DND-41 (cell line): ENCODE measurements at regions not wholly inside any gene's neighbourhood (a gene's known extent, or its start where the extent isn't known, plus 50 kb on each side); places are given as distances from the start of the nearest gene placed in this dataset.
"Not testable (repeated sequence)": the region's sequence is repeated elsewhere in the genome, so short reads cannot be mapped to it uniquely, and the experiment has no call there.

ENCODE experiments used
- ATAC-seq: fragments of 200-7000 bp; cut with Tn5 transposase; 3 replicates; pipeline ENCODE4 v1.9.1; 2021; ENCODE audit warnings: low read depth; ENCODE audit not compliant: insufficient read depth
- DNase-seq: peaks from one replicate; pipeline ENCODE4 v3.0.0-alpha.2; 2020
- H2AFZ ChIP-seq: 2 replicates; pipeline ENCODE4 v1.6.0; 2012; ENCODE audit warnings: low read depth, low read length
- H3K27ac ChIP-seq: 2 replicates; pipeline ENCODE4 v1.5.1; 2012; ENCODE audit warnings: low read length, inconsistent platforms
- H3K27me3 ChIP-seq: fragments of 200-600 bp; sonication (generic); 2 replicates; pipeline ENCODE4 v1.6.0; 2012; ENCODE audit warnings: low read length, mild to moderate bottlenecking, inconsistent platforms; ENCODE audit not compliant: insufficient read depth, poor library complexity
- H3K36me3 ChIP-seq: 2 replicates; pipeline ENCODE4 v1.5.1; 2012; ENCODE audit warnings: low read length, inconsistent platforms; ENCODE audit not compliant: insufficient read depth
- H3K4me1 ChIP-seq: 2 replicates; pipeline ENCODE4 v1.5.1; 2012; ENCODE audit warnings: mild to moderate bottlenecking, low read length; ENCODE audit not compliant: insufficient read depth
- H3K4me2 ChIP-seq: 2 replicates; pipeline ENCODE4 v1.6.0; 2012; ENCODE audit warnings: mild to moderate bottlenecking, moderate library complexity, low read length, inconsistent platforms; ENCODE audit not compliant: insufficient read depth
- H3K4me3 ChIP-seq, 2 experiments: fragments of 200-600 bp in 1 of 2; shearing (Covaris generic) in 1 of 2; 2 replicates each; pipeline ENCODE4 v1.5.1; 2012 to 2016; ENCODE audit warnings: inconsistent platforms in 2 of 2, low read length in 2 of 2, mild to moderate bottlenecking in 2 of 2, low read depth in 1 of 2, moderate library complexity in 1 of 2
- H3K79me2 ChIP-seq: 2 replicates; pipeline ENCODE4 v1.6.0; 2012; ENCODE audit warnings: low read length, inconsistent platforms; ENCODE audit not compliant: insufficient read depth
- H3K9ac ChIP-seq: 2 replicates; pipeline ENCODE4 v1.6.0; 2012; ENCODE audit warnings: low read depth, mild to moderate bottlenecking, inconsistent platforms, low read length, moderate library complexity
- H3K9me3 ChIP-seq: 2 replicates; pipeline ENCODE4 v1.5.1; 2012; ENCODE audit warnings: low read length, moderate library complexity, mild to moderate bottlenecking, inconsistent platforms; ENCODE audit not compliant: insufficient read depth, severe bottlenecking
- H4K20me1 ChIP-seq: 2 replicates; pipeline ENCODE4 v1.6.0; 2012; ENCODE audit warnings: low read length; ENCODE audit not compliant: insufficient read depth
- EZH2 ChIP-seq: IDR thresholded peaks from 3 replicates; pipeline ENCODE4 v1.6.1; 2012; ENCODE audit warnings: borderline replicate concordance, low read depth, mild to moderate bottlenecking, moderate library complexity, low read length, inconsistent platforms; ENCODE audit not compliant: severe bottlenecking
- TF ChIP-seq, protein P1 (sequence below): IDR thresholded peaks from 2 replicates; pipeline ENCODE4 v1.5.1; 2012; ENCODE audit warnings: borderline replicate concordance, low read length, moderate library complexity, mild to moderate bottlenecking; ENCODE audit not compliant: poor library complexity, severe bottlenecking; ENCODE audit errors: extremely low read depth

DNA sequence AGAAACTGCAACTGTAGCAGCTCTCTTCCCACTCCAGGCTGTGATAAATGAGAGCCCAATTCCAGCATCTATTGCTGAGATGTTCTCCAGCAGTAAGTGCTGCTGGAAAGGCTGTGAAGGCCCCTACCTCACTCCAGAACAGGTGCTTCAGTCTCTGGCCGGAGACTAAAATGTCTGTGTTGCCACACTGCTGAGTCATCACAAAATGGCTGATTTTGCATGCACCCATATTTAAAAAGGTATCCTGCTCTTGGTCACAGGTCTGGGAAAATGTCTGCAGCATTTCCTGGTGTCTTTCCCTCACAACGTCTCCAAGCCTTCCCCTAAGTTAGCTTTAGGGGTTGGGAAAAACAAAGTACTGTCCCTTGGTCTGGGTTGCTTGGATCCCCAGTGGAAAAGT lies 95.1 kb downstream of the TPBG start:
- no peaks in the 10 kb centered on the region for H3K36me3 ChIP-seq
- no peaks in the 10 kb centered on the region for H3K4me1 ChIP-seq
- ATAC-seq (no peak), DNase-seq (no peak)
- no peak overlapping the region for H3K27ac ChIP-seq
- no peaks in the 10 kb centered on the region for H4K20me1 ChIP-seq
- no peak overlapping the region for H3K9ac ChIP-seq
- H3K4me3 ChIP-seq, result no peak overlapping the region
- no peaks in the 10 kb centered on the region for H3K79me2 ChIP-seq
- H2AFZ ChIP-seq, result no peak overlapping the region
- no peak overlapping the region for H3K4me2 ChIP-seq
- peaks cover 4% of the 10 kb centered on the region for H3K9me3 ChIP-seq
- TF ChIP-seq EZH2, result no peak
- TF ChIP-seq, protein P1, sequence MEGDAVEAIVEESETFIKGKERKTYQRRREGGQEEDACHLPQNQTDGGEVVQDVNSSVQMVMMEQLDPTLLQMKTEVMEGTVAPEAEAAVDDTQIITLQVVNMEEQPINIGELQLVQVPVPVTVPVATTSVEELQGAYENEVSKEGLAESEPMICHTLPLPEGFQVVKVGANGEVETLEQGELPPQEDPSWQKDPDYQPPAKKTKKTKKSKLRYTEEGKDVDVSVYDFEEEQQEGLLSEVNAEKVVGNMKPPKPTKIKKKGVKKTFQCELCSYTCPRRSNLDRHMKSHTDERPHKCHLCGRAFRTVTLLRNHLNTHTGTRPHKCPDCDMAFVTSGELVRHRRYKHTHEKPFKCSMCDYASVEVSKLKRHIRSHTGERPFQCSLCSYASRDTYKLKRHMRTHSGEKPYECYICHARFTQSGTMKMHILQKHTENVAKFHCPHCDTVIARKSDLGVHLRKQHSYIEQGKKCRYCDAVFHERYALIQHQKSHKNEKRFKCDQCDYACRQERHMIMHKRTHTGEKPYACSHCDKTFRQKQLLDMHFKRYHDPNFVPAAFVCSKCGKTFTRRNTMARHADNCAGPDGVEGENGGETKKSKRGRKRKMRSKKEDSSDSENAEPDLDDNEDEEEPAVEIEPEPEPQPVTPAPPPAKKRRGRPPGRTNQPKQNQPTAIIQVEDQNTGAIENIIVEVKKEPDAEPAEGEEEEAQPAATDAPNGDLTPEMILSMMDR, result no peak
- no peaks in the 10 kb centered on the region for H3K27me3 ChIP-seq

DNA sequence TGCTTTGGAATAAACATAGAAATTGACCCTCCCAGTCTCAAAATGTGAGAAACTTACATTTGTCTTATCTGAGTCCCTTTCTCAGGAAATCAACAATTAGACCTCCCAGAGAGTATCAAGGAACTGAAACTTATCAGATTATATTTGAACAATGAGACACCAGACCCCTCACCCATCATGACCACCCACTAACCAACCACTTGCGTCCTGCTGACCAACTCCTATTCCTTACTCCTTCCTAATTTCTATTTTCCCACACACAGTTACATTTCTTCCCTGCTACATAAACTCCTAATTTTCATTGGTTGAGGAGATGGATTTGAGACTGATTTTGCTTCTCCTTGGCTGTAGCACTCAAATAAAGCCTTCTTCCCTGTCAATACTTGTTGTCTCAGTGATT lies 97.9 kb downstream of the TPBG start:
- TF ChIP-seq EZH2, result no peak
- TF ChIP-seq, protein P1, result no peak
- Histone ChIP-seq H3K4me1 (no peaks in the 10 kb centered on the region), H4K20me1 (no peaks in the 10 kb centered on the region), H3K9ac (no peak overlapping the region), H3K4me3 (no peak overlapping the region), H3K79me2 (no peaks in the 10 kb centered on the region), H3K4me2 (no peak overlapping the region), H3K27ac (no peak overlapping the region), H3K36me3 (no peaks in the 10 kb centered on the region), H3K27me3 (no peaks in the 10 kb centered on the region), H2AFZ (no peak overlapping the region), H3K9me3 (peaks cover 4% of the 10 kb centered on the region)
- ATAC-seq, result no peak
- DNase-seq, result no peak

DNA sequence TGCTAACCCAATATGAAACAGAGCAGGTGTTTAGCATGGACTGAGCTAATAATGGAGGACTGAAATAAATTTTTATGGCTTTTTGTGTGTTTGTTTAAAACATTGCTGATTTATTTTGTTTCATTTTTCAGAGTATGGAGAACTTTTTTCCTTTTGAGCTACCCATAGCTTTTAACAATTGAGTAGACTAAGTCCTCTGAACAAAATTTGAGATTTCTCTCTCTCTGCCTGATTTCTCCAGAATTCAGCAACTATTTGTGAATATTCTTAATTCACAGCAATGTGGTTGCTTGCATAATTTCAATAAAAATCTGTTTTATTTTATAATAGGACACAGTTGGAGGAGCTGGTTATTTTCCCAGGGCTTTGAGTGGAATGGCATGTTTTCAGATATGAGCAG lies 103.7 kb downstream of the TPBG start:
- no peak for ATAC-seq
- Histone ChIP-seq H3K27me3 (no peaks in the 10 kb centered on the region), H3K9me3 (peaks cover 8% of the 10 kb centered on the region), H3K27ac (no peak overlapping the region), H3K4me2 (no peak overlapping the region), H3K4me3 (no peak overlapping the region), H2AFZ (no peak overlapping the region), H4K20me1 (no peaks in the 10 kb centered on the region), H3K79me2 (no peaks in the 10 kb centered on the region), H3K36me3 (no peaks in the 10 kb centered on the region), H3K4me1 (no peaks in the 10 kb centered on the region), H3K9ac (no peak overlapping the region)
- TF ChIP-seq, protein P1, result no peak
- no peak for TF ChIP-seq EZH2
- no peak for DNase-seq

GRCh38 chr6:82470123-82470522 lies 106.5 kb downstream of the TPBG start:
- H3K4me2 ChIP-seq, H3K4me1 ChIP-seq, H3K9me3 ChIP-seq, H3K27ac ChIP-seq, H3K4me3 ChIP-seq, ATAC-seq, H3K36me3 ChIP-seq, H3K79me2 ChIP-seq, H3K9ac ChIP-seq, DNase-seq, H3K27me3 ChIP-seq, H4K20me1 ChIP-seq, H2AFZ ChIP-seq: not testable (repeated sequence)

DNA sequence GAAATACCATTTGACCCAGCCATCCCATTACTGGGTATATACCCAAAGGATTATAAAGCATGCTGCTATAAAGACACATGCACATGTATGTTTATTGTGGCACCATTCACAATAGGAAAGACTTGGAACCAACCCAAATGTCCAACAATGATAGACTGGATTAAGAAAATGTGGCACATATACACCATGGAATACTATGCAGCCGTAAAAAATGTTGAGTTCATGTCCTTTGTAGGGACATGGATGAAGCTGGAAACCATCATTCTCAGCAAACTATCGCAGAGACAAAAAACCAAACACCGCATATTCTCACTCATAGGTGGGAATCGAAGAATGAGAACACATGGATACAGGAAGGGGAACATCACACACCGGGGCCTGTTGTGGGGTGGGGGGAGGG lies 111.5 kb downstream of the TPBG start:
- not testable (repeated sequence) for H3K4me1 ChIP-seq, H3K36me3 ChIP-seq, H3K4me2 ChIP-seq, H3K4me3 ChIP-seq, H2AFZ ChIP-seq, ATAC-seq, H3K27ac ChIP-seq, H3K79me2 ChIP-seq, DNase-seq, H3K9me3 ChIP-seq, H3K9ac ChIP-seq, H3K27me3 ChIP-seq, H4K20me1 ChIP-seq
